Erythroblast (primary cell): ENCODE measurements at regions not wholly inside any gene's neighbourhood (a gene's known extent, or its start where the extent isn't known, plus 50 kb on each side); places are given as distances from the start of the nearest gene placed in this dataset.
"Not testable (repeated sequence)": the region's sequence is repeated elsewhere in the genome, so short reads cannot be mapped to it uniquely, and the experiment has no call there.

Experiments used
- GATA1 ChIP-seq: IDR thresholded peaks from 2 replicates; pipeline ENCODE4 v1.6.1; 2011; ENCODE audit warnings: low read depth, mild to moderate bottlenecking, control low read depth, low read length, moderate library complexity
- POLR2A ChIP-seq: IDR thresholded peaks from 2 replicates; pipeline ENCODE4 v1.6.1; 2011; ENCODE audit warnings: mild to moderate bottlenecking, low read length

- TF ChIP-seq POLR2A, GATA1: not testable (repeated sequence)
Measured at GRCh38 chrX:37516512-37516911, 54.9 kb upstream of the LANCL3 start.
